H1 (cell line): ENCODE measurements at regions not wholly inside any gene's neighbourhood (a gene's known extent, or its start where the extent isn't known, plus 50 kb on each side); places are given as distances from the start of the nearest gene placed in this dataset.

Source experiments
- CTCF ChIA-PET: fragments of 300-600 bp; sonication (Branson Sonifier 250); formaldehyde crosslinking; loops from one replicate; lab custom pipeline; 2021; ENCODE audit not compliant: partially characterized antibody; lab: Charles Lee
- POLR2A ChIA-PET: fragments of 300-600 bp; sonication (Branson Sonifier 250); formaldehyde crosslinking; loops from one replicate; lab custom pipeline; 2021; ENCODE audit warnings: inconsistent platforms; ENCODE audit not compliant: partially characterized antibody; lab: Charles Lee
- DNase-seq, 2 experiments: peaks; one replicate each; pipeline versions ENCODE4 v3.0.0 to v3.0.0-alpha.2; 2010 to 2022; ENCODE audit warnings: low spot score in 2 of 2, low read depth in 1 of 2, mixed read lengths in 1 of 2
- FAIRE-seq: peaks from 2 replicates; lab custom pipeline; 2011; peaks lifted over from hg19 to GRCh38; lab: Jason Lieb, UNC
- H2AFZ ChIP-seq: 2 replicates; pipeline ENCODE4 v1.8.1; 2012; ENCODE audit warnings: low read length, inconsistent platforms
- H2AK5ac ChIP-seq: 2 replicates; pipeline ENCODE4 v1.6.1; 2013; ENCODE audit warnings: low read depth, low read length
- H2BK120ac ChIP-seq: replicated peaks from 2 replicates; pipeline ENCODE3; 2013; ENCODE audit warnings: low read depth, low read length, inconsistent platforms
- H2BK12ac ChIP-seq: 2 replicates; pipeline ENCODE4 v1.6.1; 2013; ENCODE audit warnings: low read depth, low read length
- H2BK15ac ChIP-seq: 2 replicates; pipeline ENCODE4 v1.6.1; 2013; ENCODE audit warnings: low read length
- H2BK20ac ChIP-seq: 2 replicates; pipeline ENCODE4 v1.6.1; 2013; ENCODE audit warnings: low read length
- H2BK5ac ChIP-seq: 2 replicates; pipeline ENCODE4 v1.6.1; 2013; ENCODE audit warnings: low read depth, low read length
- H3K14ac ChIP-seq: 2 replicates; pipeline ENCODE4 v1.6.1; 2013; ENCODE audit warnings: inconsistent platforms; ENCODE audit not compliant: insufficient read length
- H3K18ac ChIP-seq: 2 replicates; pipeline ENCODE4 v1.6.1; 2013; ENCODE audit warnings: low read length; ENCODE audit errors: extremely low read depth
- H3K23ac ChIP-seq: 2 replicates; pipeline ENCODE4 v1.6.1; 2013; ENCODE audit warnings: inconsistent platforms; ENCODE audit not compliant: insufficient read length
- H3K23me2 ChIP-seq: 2 replicates; pipeline ENCODE4 v1.6.1; 2013; ENCODE audit warnings: low read depth, low read length
- H3K27ac ChIP-seq: 2 replicates; pipeline ENCODE4 v1.6.1; 2011; ENCODE audit warnings: low read depth, low read length, inconsistent platforms
- H3K27me3 ChIP-seq, 4 experiments: replicated peaks in 1 of 4; 1 replicate in 1 of 4; 2 replicates in 3 of 4; pipeline versions ENCODE4 v1.6.1 to v1.8.1; 2011 to 2013; ENCODE audit warnings: low read length in 3 of 4, mild to moderate bottlenecking in 3 of 4, inconsistent platforms in 2 of 4, mixed read lengths in 2 of 4, moderate library complexity in 1 of 4; ENCODE audit not compliant: control insufficient read depth in 3 of 4, insufficient read depth in 3 of 4; ENCODE audit errors: extremely low read depth in 1 of 4
- H3K36me3 ChIP-seq, 4 experiments: 2 replicates each; pipeline versions ENCODE4 v1.6.1 to v1.8.1; 2011 to 2013; ENCODE audit warnings: mild to moderate bottlenecking in 4 of 4, low read length in 3 of 4, moderate library complexity in 2 of 4, control low read depth in 1 of 4, inconsistent platforms in 1 of 4; ENCODE audit not compliant: insufficient read depth in 4 of 4, control insufficient read depth in 2 of 4
- H3K4ac ChIP-seq: replicated peaks from 2 replicates; pipeline ENCODE3; 2013; ENCODE audit warnings: low read length, low read depth, mixed read lengths, inconsistent platforms; ENCODE audit not compliant: insufficient read length
- H3K4me1 ChIP-seq, 4 experiments: replicated peaks in 1 of 4; 1 replicate in 1 of 4; 2 replicates in 3 of 4; pipeline versions ENCODE4 v1.6.1 to v1.8.1; 2011 to 2013; ENCODE audit warnings: low read length in 3 of 4, inconsistent platforms in 2 of 4, mixed read lengths in 1 of 4; ENCODE audit not compliant: insufficient read depth in 4 of 4, control insufficient read depth in 3 of 4
- H3K4me2 ChIP-seq, 2 experiments: 2 replicates each; pipeline versions ENCODE4 v1.6.1 to v1.8.1; 2011 to 2013; ENCODE audit warnings: low read depth in 2 of 2, low read length in 2 of 2, control low read depth in 1 of 2, inconsistent platforms in 1 of 2, mild to moderate bottlenecking in 1 of 2; ENCODE audit not compliant: insufficient read depth in 1 of 2
- H3K4me3 ChIP-seq, 4 experiments: fragments of 200-600, 300-600 bp in 1 of 4; sonication (generic), shearing (Covaris generic), sonication (Bioruptor Twin) in 1 of 4; 2 replicates each; pipeline versions ENCODE4 v1.5.1 to v1.8.1; 2011 to 2016; ENCODE audit warnings: low read length in 4 of 4, low read depth in 3 of 4, control low read depth in 2 of 4, inconsistent platforms in 2 of 4, mild to moderate bottlenecking in 2 of 4, mixed read lengths in 1 of 4, moderate library complexity in 1 of 4; ENCODE audit not compliant: insufficient read depth in 2 of 4; ENCODE audit errors: extremely low read depth in 1 of 4
- H3K56ac ChIP-seq: replicated peaks from 2 replicates; pipeline ENCODE3; 2013; ENCODE audit warnings: low read depth, mild to moderate bottlenecking, mixed read lengths, low read length, inconsistent platforms; ENCODE audit not compliant: insufficient read length
- H3K79me1 ChIP-seq: 2 replicates; pipeline ENCODE4 v1.6.1; 2013; ENCODE audit warnings: low read depth, low read length, control low read depth
- H3K79me2 ChIP-seq, 2 experiments: 2 replicates each; pipeline versions ENCODE4 v1.6.1 to v1.8.1; 2012 to 2013; ENCODE audit warnings: low read length in 2 of 2, mild to moderate bottlenecking in 2 of 2, inconsistent platforms in 1 of 2; ENCODE audit not compliant: insufficient read depth in 2 of 2, control insufficient read depth in 1 of 2
- H3K9ac ChIP-seq, 4 experiments: replicated peaks in 1 of 4; 1 replicate in 1 of 4; 2 replicates in 3 of 4; pipeline versions ENCODE4 v1.6.1 to v1.8.1; 2011 to 2013; ENCODE audit warnings: low read depth in 3 of 4, low read length in 3 of 4, control low read depth in 2 of 4, mild to moderate bottlenecking in 2 of 4, moderate library complexity in 2 of 4, inconsistent platforms in 1 of 4; ENCODE audit errors: extremely low read depth in 1 of 4
- H3K9me3 ChIP-seq, 2 experiments: 2 replicates each; pipeline versions ENCODE4 v1.6.1 to v1.8.1; 2012 to 2013; ENCODE audit warnings: mild to moderate bottlenecking in 2 of 2, moderate library complexity in 2 of 2, control low read depth in 1 of 2, inconsistent platforms in 1 of 2, low read depth in 1 of 2, low read length in 1 of 2, mixed read lengths in 1 of 2; ENCODE audit not compliant: insufficient read depth in 2 of 2
- H4K20me1 ChIP-seq, 2 experiments: replicated peaks in 1 of 2; 2 replicates each; pipeline versions ENCODE3 to v1.8.1; 2011 to 2013; ENCODE audit warnings: inconsistent platforms in 2 of 2, low read length in 2 of 2, mild to moderate bottlenecking in 1 of 2; ENCODE audit not compliant: insufficient read depth in 2 of 2, control insufficient read depth in 1 of 2
- H4K5ac ChIP-seq: 2 replicates; pipeline ENCODE4 v1.6.1; 2013; ENCODE audit warnings: low read length, low read depth, mixed read lengths, inconsistent platforms; ENCODE audit not compliant: insufficient read length
- H4K8ac ChIP-seq: 2 replicates; pipeline ENCODE4 v1.8.0; 2013; ENCODE audit warnings: mild to moderate bottlenecking, moderate library complexity, low read length, inconsistent platforms; ENCODE audit not compliant: insufficient read depth; ENCODE audit errors: extremely low read depth
- H4K91ac ChIP-seq: replicated peaks from 2 replicates; pipeline ENCODE3; 2013; ENCODE audit warnings: low read length, mixed read lengths, inconsistent platforms; ENCODE audit not compliant: insufficient read length
- ATF3 ChIP-seq: IDR thresholded peaks from 2 replicates; pipeline ENCODE4 v1.6.1; 2011; ENCODE audit warnings: low read depth, mild to moderate bottlenecking, low read length; ENCODE audit not compliant: insufficient read depth
- CREB1 ChIP-seq: IDR thresholded peaks from 2 replicates; pipeline ENCODE4 v1.6.1; 2012; ENCODE audit warnings: inconsistent platforms
- WGBS, 2 experiments: shearing (Covaris generic) in 1 of 2; methylation state at CpG; one replicate each; pipeline versions ENCODE4 v1.1.6 to v1.1.7; 2013 to 2015; ENCODE audit warnings: low lambda C conversion rate in 2 of 2, mixed read lengths in 2 of 2, inconsistent platforms in 1 of 2, low coverage in 1 of 2, missing lambda C conversion rate in 1 of 2; ENCODE audit not compliant: insufficient replicate concordance in 2 of 2, insufficient coverage in 1 of 2, insufficient read length in 1 of 2; ENCODE audit errors: extremely low coverage in 1 of 2, missing lambda C conversion rate in 1 of 2; 5-methylcytosine and 5-hydroxymethylcytosine counted together

GRCh38 chr3:78421247-78421966, 1346.4 kb downstream of the ROBO1 start:
- H2BK12ac ChIP-seq, result no peak overlapping the region
- no peaks in the 10 kb centered on the region for H3K23me2 ChIP-seq
- no peaks in the 10 kb centered on the region for H3K27me3 ChIP-seq
- no peaks in the 10 kb centered on the region for H3K79me1 ChIP-seq
- no peak overlapping the region for H2BK120ac ChIP-seq
- no peak overlapping the region for H3K4ac ChIP-seq
- H3K9ac ChIP-seq, result no peak overlapping the region
- CTCF ChIA-PET, result interaction anchor here (1.0 kb wide), 1 partner anchor 37 kb away, joined by 3 read pairs; no protein-coding TSS in a partner anchor
- no peak overlapping the region for H2BK20ac ChIP-seq
- H3K18ac ChIP-seq, result no peak overlapping the region
- H3K9me3 ChIP-seq, result no peaks in the 10 kb centered on the region
- H4K20me1 ChIP-seq, result no peaks in the 10 kb centered on the region
- no peak overlapping the region for H3K14ac ChIP-seq
- H4K91ac ChIP-seq, result no peak overlapping the region
- no peak overlapping the region for H2BK15ac ChIP-seq
- 62% methylated on average over 7 of the region's 7 CpGs; no CpG with 5 or more reads in 1 of the 2 experiments for WGBS, 2 experiments
- H3K4me1 ChIP-seq, result 0 out of 7 replicates have a peak, but pooled peaks cover 0 to 3% (median 1%) of the 10 kb centered on the region in 4 experiments
- H2AK5ac ChIP-seq, result no peak overlapping the region
- H3K79me2 ChIP-seq, result no peaks in the 10 kb centered on the region
- POLR2A ChIA-PET, result no interaction called here
- no peak overlapping the region for H3K56ac ChIP-seq
- FAIRE-seq (no peak), DNase-seq (no peak)
- H4K8ac ChIP-seq, result no peak overlapping the region
- H3K4me3 ChIP-seq, result no peak overlapping the region
- H3K36me3 ChIP-seq, result no peaks in the 10 kb centered on the region
- peak overlapping the region; percentile 58 for H4K5ac ChIP-seq
- H3K23ac ChIP-seq, result no peak overlapping the region
- H2AFZ ChIP-seq, result no peak overlapping the region
- H3K27ac ChIP-seq, result no peak overlapping the region
- H3K4me2 ChIP-seq, result no peak overlapping the region; a peak in 1 of 4 replicates
- H2BK5ac ChIP-seq, result no peak overlapping the region
- TF ChIP-seq CREB1 (no peak), ATF3 (no peak)
